ENCODE measurements at regions not wholly inside any gene's neighbourhood (a gene's known extent, or its start where the extent isn't known, plus 50 kb on each side); places are given as distances from the start of the nearest gene placed in this dataset.
A peak's percentile ranks its signal among the peaks of the same experiment; 100 is the strongest.

DNA sequence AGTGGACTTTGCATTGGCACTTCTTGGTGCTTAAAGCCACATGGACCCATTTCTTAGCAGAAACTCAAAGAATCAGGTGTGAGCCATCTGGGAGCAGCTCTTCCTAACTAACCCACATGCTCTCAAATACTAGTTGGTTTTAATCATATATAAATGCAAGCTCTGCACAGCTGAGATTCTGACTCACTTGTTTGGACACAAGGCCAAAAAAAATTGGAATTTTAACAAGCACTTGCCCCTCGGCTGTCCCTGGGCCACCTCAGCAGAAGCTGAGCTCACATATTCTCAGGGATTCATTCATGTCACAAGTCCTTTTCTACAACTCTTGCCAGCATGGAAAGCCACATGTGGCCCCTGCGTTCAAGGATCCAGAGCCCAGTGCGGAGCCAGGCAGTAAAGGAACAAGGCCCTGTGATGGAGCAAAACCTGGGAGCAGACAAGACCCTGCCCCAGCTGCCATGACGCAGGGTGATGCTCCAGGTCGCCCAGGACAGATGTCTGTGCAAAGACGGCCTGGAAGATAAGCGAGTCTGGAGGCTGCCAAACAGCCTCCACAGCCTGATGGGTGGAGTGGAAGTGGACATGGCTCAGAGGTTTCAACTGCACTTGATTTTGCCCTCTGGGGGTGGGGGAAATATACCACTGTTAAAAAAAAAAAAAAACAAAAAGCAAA lies 266.5 kb downstream of the EIPR1 start:
- intact Hi-C loops (cut with DNase I), result no loop called here
- Histone ChIP-seq H3K4me1 (no peaks in the 10 kb centered on the region), H3K27ac (no peak overlapping the region), H3K4me3 (no peak overlapping the region), H3K27me3 (no peaks in the 10 kb centered on the region), H3K9me3 (no peaks in the 10 kb centered on the region), H3K36me3 (replicated peaks in 1 of 2; ENCODE audit: insufficient read depth in 1 of 2, low read depth in 2 of 2) (no peaks in the 10 kb centered on the region)
- TF ChIP-seq POLR2A (IDR thresholded peaks at IDR 0.05), result no peak
- TF ChIP-seq, protein P1, sequence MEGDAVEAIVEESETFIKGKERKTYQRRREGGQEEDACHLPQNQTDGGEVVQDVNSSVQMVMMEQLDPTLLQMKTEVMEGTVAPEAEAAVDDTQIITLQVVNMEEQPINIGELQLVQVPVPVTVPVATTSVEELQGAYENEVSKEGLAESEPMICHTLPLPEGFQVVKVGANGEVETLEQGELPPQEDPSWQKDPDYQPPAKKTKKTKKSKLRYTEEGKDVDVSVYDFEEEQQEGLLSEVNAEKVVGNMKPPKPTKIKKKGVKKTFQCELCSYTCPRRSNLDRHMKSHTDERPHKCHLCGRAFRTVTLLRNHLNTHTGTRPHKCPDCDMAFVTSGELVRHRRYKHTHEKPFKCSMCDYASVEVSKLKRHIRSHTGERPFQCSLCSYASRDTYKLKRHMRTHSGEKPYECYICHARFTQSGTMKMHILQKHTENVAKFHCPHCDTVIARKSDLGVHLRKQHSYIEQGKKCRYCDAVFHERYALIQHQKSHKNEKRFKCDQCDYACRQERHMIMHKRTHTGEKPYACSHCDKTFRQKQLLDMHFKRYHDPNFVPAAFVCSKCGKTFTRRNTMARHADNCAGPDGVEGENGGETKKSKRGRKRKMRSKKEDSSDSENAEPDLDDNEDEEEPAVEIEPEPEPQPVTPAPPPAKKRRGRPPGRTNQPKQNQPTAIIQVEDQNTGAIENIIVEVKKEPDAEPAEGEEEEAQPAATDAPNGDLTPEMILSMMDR (IDR thresholded peaks at IDR 0.05), result no peak
- WGBS, 2 donors, result 75 to 91% methylated on average over 7 of the region's 7 CpGs
- no peak for DNase-seq
- ATAC-seq, result no peak

DNA sequence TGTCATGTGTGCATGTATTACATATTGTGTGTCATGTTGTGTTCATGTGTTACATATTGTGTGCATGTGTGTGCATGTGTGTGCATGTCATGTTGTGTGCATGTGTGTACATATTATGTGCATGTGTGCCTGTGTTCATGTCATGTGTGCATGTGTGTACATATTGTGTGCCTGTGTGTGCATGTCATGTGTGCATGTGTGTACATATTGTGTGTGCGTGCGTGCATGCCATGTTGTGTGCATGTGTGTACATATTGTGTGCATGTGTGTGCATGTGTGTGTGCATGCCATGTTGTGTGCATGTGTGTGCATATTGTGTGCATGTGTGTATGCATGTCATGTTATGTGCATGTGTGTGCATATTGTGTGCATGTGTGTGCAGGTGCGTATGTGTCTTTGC lies 267.1 kb downstream of the EIPR1 start:
- H3K4me1 ChIP-seq, result no peaks in the 10 kb centered on the region
- DNase-seq, result no peak
- H3K9me3 ChIP-seq, result no peaks in the 10 kb centered on the region
- H3K4me3 ChIP-seq, result no peak overlapping the region
- ATAC-seq, result no peak
- H3K27ac ChIP-seq, result no peak overlapping the region
- intact Hi-C loops (cut with DNase I), result no loop called here
- TF ChIP-seq POLR2A (IDR thresholded peaks at IDR 0.05), result no peak
- TF ChIP-seq, protein P1 (IDR thresholded peaks at IDR 0.05), result peak in 1 of 7 experiments; percentile 7
- H3K27me3 ChIP-seq, result no peaks in the 10 kb centered on the region
- 86 to 94% methylated on average over 3 of the region's 3 CpGs for WGBS, 2 donors
- no peaks in the 10 kb centered on the region for H3K36me3 ChIP-seq (replicated peaks in 1 of 2; ENCODE audit: insufficient read depth in 1 of 2, low read depth in 2 of 2)

- WGBS, 2 donors, result 90 to 92% methylated on average over 20 to 29 of the region's 29 CpGs
- intact Hi-C loops (cut with DNase I), result no loop called here
- Histone ChIP-seq H3K27me3 (no peaks in the 10 kb centered on the region), H3K9me3 (no peaks in the 10 kb centered on the region), H3K4me3 (no peak overlapping the region), H3K4me1 (no peaks in the 10 kb centered on the region), H3K27ac (no peak overlapping the region), H3K36me3 (replicated peaks in 1 of 2; ENCODE audit: insufficient read depth in 1 of 2, low read depth in 2 of 2) (no peaks in the 10 kb centered on the region)
- ATAC-seq, result no peak
- no peak for DNase-seq
- TF ChIP-seq POLR2A (IDR thresholded peaks at IDR 0.05), result no peak
- TF ChIP-seq, protein P1 (IDR thresholded peaks at IDR 0.05), result no peak
Observed at GRCh38 chr2:3108710-3109702, 268.6 kb downstream of the EIPR1 start.

GRCh38 chr2:3108105-3108504 lies 269.5 kb downstream of the EIPR1 start:
- TF ChIP-seq, protein P1 (IDR thresholded peaks at IDR 0.05), result no peak
- no peak for TF ChIP-seq POLR2A (IDR thresholded peaks at IDR 0.05)
- WGBS, 2 donors, result 82 to 85% methylated on average over 13 to 14 of the region's 14 CpGs

More at GRCh38 chr2:3108105-3108504, 269.5 kb downstream of the EIPR1 start:
- DNase-seq (no peak), ATAC-seq (no peak)
- Histone ChIP-seq H3K9me3 (no peaks in the 10 kb centered on the region), H3K27ac (no peak overlapping the region), H3K4me1 (no peaks in the 10 kb centered on the region), H3K27me3 (no peaks in the 10 kb centered on the region), H3K36me3 (replicated peaks in 1 of 2; ENCODE audit: insufficient read depth in 1 of 2, low read depth in 2 of 2) (no peaks in the 10 kb centered on the region), H3K4me3 (no peak overlapping the region)
- intact Hi-C loops (cut with DNase I), result no loop called here

Measured in body of pancreas (tissue), 4 donors.